Astrocyte (in vitro differentiated cells and primary cell): ENCODE measurements at regions not wholly inside any gene's neighbourhood (a gene's known extent, or its start where the extent isn't known, plus 50 kb on each side); places are given as distances from the start of the nearest gene placed in this dataset.

Experiments used
- CTCF ChIP-seq: IDR thresholded peaks from 2 replicates; pipeline ENCODE4 v1.5.1; 2011; ENCODE audit warnings: low read depth, mild to moderate bottlenecking, inconsistent platforms, low read length, moderate library complexity; ENCODE audit not compliant: insufficient read depth
- EZH2 ChIP-seq: IDR thresholded peaks from 2 replicates; pipeline ENCODE4 v1.6.1; 2012; ENCODE audit warnings: mild to moderate bottlenecking, low read length, inconsistent platforms; ENCODE audit not compliant: insufficient read depth

- TF ChIP-seq CTCF = no peak
- TF ChIP-seq EZH2 = no peak
These were observed 55.8 kb downstream of the TTC32 start for GRCh38 chr2:19846030-19846429.
